OCI-LY1 (cell line): ENCODE measurements at regions not wholly inside any gene's neighbourhood (a gene's known extent, or its start where the extent isn't known, plus 50 kb on each side); places are given as distances from the start of the nearest gene placed in this dataset.

ENCODE experiments used
- EZH2 ChIP-seq: fragments of 200-600 bp; sonication (generic), shearing (Covaris generic); IDR thresholded peaks from 2 replicates; pipeline ENCODE4 v1.8.0; 2017; ENCODE audit warnings: borderline replicate concordance, mixed run types, mild to moderate bottlenecking, antibody characterized with exemption, low read length, moderate library complexity, mixed read lengths
- TF ChIP-seq, protein P1 (sequence below): fragments of 200-600 bp; sonication (generic), shearing (Covaris generic); IDR thresholded peaks from 2 replicates; pipeline ENCODE4 v1.5.1; 2017; ENCODE audit warnings: mild to moderate bottlenecking, antibody characterized with exemption, low read length, moderate library complexity, mixed read lengths

DNA sequence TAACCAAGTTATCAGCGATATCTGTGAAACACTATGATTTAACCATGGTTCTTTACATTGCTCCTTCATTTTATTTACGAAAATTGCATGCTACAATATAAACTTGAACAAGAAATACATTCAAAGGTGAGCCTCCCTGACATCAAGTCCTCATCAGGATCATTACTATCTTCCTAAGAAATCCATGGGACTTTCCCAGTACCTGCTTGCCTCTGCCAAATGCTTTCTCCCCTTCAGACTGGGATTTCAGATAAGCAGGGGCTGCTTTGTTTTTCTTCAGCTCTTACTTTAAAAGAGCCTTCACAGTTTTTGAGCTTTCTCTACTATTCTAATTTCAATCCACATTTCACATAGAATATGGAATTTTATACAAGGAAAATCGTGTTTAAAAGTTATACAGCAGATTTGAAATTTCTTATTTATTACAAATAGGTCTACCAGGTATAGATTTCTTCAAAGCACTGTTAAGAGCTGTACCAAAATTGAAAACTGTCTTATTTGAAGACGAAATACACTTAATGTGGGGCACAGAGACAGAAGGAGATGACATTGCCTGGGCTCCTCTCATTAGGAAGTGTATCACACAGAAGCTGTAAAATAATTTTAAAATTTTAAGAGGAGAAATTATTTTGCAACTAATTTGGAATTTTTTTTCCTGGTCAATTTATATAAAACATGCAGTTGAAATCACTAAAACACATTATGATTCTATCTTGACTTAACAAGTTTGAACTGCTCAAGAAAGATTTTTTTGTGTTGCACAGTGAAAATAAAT, 615.0 kb upstream of the AGTR1 start:
- TF ChIP-seq, protein P1, sequence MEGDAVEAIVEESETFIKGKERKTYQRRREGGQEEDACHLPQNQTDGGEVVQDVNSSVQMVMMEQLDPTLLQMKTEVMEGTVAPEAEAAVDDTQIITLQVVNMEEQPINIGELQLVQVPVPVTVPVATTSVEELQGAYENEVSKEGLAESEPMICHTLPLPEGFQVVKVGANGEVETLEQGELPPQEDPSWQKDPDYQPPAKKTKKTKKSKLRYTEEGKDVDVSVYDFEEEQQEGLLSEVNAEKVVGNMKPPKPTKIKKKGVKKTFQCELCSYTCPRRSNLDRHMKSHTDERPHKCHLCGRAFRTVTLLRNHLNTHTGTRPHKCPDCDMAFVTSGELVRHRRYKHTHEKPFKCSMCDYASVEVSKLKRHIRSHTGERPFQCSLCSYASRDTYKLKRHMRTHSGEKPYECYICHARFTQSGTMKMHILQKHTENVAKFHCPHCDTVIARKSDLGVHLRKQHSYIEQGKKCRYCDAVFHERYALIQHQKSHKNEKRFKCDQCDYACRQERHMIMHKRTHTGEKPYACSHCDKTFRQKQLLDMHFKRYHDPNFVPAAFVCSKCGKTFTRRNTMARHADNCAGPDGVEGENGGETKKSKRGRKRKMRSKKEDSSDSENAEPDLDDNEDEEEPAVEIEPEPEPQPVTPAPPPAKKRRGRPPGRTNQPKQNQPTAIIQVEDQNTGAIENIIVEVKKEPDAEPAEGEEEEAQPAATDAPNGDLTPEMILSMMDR: no peak
- TF ChIP-seq EZH2: no peak
